Karpas-422 (cell line): ENCODE measurements at regions not wholly inside any gene's neighbourhood (a gene's known extent, or its start where the extent isn't known, plus 50 kb on each side); places are given as distances from the start of the nearest gene placed in this dataset.

Experiments used
- DNase-seq: peaks from one replicate; pipeline ENCODE4 v3.0.0-alpha.2; 2015
- H2AFZ ChIP-seq: fragments of 200-600 bp; sonication (generic); 2 replicates; pipeline ENCODE4 v1.6.1; 2014; ENCODE audit warnings: antibody characterized with exemption, low read length, mixed read lengths
- H3K27ac ChIP-seq: fragments of 200-600 bp; sonication (generic); 2 replicates; pipeline ENCODE4 v1.5.1; 2014; ENCODE audit warnings: mild to moderate bottlenecking, low read length, moderate library complexity
- H3K27me3 ChIP-seq: fragments of 200-600 bp; sonication (generic); 2 replicates; pipeline ENCODE4 v1.6.1; 2014; ENCODE audit warnings: low read length, mixed read lengths
- H3K36me3 ChIP-seq: fragments of 200-600 bp; sonication (generic); 2 replicates; pipeline ENCODE4 v1.6.1; 2014; ENCODE audit warnings: low read length, mixed read lengths; ENCODE audit not compliant: insufficient read depth
- H3K4me1 ChIP-seq: fragments of 200-600 bp; sonication (generic); 2 replicates; pipeline ENCODE4 v1.6.1; 2014; ENCODE audit warnings: mild to moderate bottlenecking, low read length, mixed read lengths
- H3K4me2 ChIP-seq: fragments of 200-600 bp; sonication (generic); 2 replicates; pipeline ENCODE4 v1.6.1; 2014; ENCODE audit warnings: low read length, low read depth, mild to moderate bottlenecking; ENCODE audit not compliant: poor library complexity, severe bottlenecking
- H3K4me3 ChIP-seq: fragments of 200-600 bp; sonication (generic); 2 replicates; pipeline ENCODE4 v1.5.1; 2014; ENCODE audit warnings: mild to moderate bottlenecking, antibody characterized with exemption, low read length, mixed read lengths
- H3K79me2 ChIP-seq: fragments of 200-600 bp; sonication (generic); 2 replicates; pipeline ENCODE4 v1.6.1; 2014; ENCODE audit warnings: mild to moderate bottlenecking, low read length, mixed read lengths
- H3K9ac ChIP-seq: fragments of 200-600 bp; sonication (generic); 2 replicates; pipeline ENCODE4 v1.6.0; 2014; ENCODE audit warnings: low read length
- H3K9me2 ChIP-seq: fragments of 200-600 bp; sonication (generic), shearing (Covaris generic); replicated peaks from 2 replicates; pipeline ENCODE4 v1.6.0; 2014; ENCODE audit warnings: mild to moderate bottlenecking, low read length, moderate library complexity; ENCODE audit not compliant: insufficient read depth
- H3K9me3 ChIP-seq: fragments of 300-700, 200-600 bp; sonication (generic); 2 replicates; pipeline ENCODE4 v1.6.1; 2014; ENCODE audit warnings: low read length, mixed read lengths
- H4K20me1 ChIP-seq: fragments of 200-600 bp; sonication (generic); 2 replicates; pipeline ENCODE4 v1.6.1; 2014; ENCODE audit warnings: mild to moderate bottlenecking, antibody characterized with exemption, low read length, low read depth; ENCODE audit not compliant: insufficient read depth

DNA sequence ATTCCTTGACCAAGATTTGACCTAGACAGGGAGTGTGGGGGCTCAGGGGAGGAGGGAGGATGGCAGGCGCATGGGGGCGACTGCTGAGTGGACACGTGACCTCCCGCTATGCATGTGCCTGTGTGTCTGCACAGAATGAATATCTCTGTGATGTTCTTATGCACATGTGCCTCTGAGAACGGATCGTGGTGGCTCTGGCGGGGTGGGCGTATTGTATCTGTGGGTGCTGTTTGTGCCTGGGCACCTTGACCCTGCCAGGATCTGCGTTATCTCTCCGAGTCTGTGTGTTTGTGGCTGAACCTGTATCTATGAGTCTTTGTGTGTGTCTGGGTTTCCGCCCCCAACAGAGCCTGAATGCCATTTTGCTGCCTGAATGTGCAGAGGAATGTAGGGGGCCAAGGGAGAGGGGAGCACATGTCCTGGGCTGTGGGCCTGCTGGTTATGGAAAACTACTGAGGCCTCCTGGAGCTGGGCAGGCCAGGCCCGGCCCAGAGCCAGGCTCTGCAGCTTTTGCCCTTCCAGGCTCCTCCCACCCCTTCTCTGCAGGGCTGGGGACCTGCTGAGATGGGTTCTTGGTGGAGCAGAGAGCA lies 102.5 kb downstream of the EBNA1BP2 start:
- Histone ChIP-seq H2AFZ (no peak overlapping the region), H3K36me3 (no peaks in the 10 kb centered on the region), H3K79me2 (no peaks in the 10 kb centered on the region), H3K27me3 (no peaks in the 10 kb centered on the region), H3K9ac (no peak overlapping the region), H3K9me2 (no peaks in the 10 kb centered on the region), H3K9me3 (no peaks in the 10 kb centered on the region), H3K4me3 (no peak overlapping the region), H3K27ac (no peak overlapping the region), H3K4me2 (no peak overlapping the region), H3K4me1 (0 out of 2 replicates have a peak, but pooled peaks cover 4% of the 10 kb centered on the region), H4K20me1 (no peaks in the 10 kb centered on the region)
- no peak for DNase-seq

DNA sequence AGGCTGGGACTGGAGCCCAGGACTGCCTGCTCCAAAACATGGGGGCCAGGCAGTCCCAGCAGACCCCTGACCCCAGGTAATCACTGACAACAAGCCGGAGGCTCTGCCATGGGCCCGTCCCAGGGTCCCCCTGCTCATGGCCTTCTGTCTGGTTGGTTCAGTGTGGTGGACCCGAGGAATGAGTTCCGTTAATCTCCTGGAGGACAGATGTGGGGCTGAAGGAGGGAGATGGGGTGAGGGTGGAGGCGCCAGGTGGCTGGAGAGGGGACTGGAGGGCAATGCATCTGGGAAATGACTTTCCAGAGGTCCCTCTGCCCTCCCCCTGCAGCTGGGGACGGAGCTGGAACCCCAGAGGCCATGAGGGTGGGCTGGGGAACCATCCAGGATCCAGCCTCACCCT lies 103.2 kb downstream of the EBNA1BP2 start:
- no peaks in the 10 kb centered on the region for H3K9me2 ChIP-seq
- H3K9ac ChIP-seq: no peak overlapping the region
- no peak overlapping the region for H3K4me2 ChIP-seq
- H3K79me2 ChIP-seq: no peaks in the 10 kb centered on the region
- H4K20me1 ChIP-seq: no peaks in the 10 kb centered on the region
- H2AFZ ChIP-seq: no peak overlapping the region
- no peaks in the 10 kb centered on the region for H3K27me3 ChIP-seq
- no peaks in the 10 kb centered on the region for H3K36me3 ChIP-seq
- no peaks in the 10 kb centered on the region for H3K9me3 ChIP-seq
- H3K27ac ChIP-seq: no peak overlapping the region
- no peak for DNase-seq
- no peak overlapping the region for H3K4me3 ChIP-seq
- H3K4me1 ChIP-seq: 0 out of 2 replicates have a peak, but pooled peaks cover 4% of the 10 kb centered on the region

DNA sequence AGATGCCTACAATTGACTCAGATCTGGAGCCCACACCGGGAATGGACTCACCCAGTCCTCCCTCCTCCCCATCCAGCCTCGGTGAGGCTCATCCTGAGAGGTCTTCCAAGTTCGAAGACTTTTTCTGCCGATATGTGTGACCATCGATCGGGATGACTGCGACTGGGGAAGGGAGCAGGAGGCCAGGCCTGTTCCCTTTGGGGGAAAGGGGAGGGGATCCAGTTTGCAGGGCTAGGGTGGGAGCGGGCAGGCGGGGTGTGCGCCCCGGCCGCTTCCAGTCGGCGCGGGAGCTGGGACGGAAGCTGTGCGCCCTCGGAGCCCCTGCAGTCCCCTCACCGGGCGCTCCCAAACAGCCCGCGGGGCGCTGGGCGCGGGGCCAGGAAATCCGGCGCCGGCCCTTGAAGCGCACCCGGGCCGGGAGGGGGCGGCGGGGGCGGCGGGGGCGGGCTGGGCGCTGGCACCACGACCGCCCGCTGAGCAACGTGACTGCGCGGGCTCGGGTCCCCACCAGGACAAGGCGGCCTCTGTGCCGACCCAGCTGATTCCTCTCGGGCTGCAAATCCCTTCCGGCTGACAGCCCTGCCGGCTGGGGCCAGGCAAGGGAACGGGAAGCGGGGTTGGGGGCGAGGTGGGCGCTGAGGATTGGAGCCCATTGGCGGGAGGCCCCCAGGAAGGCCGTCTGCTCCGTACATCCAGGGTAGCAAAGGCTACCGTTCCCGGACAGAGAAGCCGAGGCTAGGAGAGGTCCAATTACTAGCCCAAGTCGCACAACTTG lies 103.9 kb downstream of the EBNA1BP2 start:
- Histone ChIP-seq H4K20me1 (no peaks in the 10 kb centered on the region), H3K4me3 (no peak overlapping the region), H3K9me3 (no peaks in the 10 kb centered on the region), H3K9ac (no peak overlapping the region), H3K4me1 (0 out of 2 replicates have a peak, but pooled peaks cover 4% of the 10 kb centered on the region), H3K4me2 (no peak overlapping the region), H3K27ac (no peak overlapping the region), H3K36me3 (no peaks in the 10 kb centered on the region), H2AFZ (no peak overlapping the region), H3K27me3 (no peaks in the 10 kb centered on the region), H3K79me2 (no peaks in the 10 kb centered on the region), H3K9me2 (no peaks in the 10 kb centered on the region)
- DNase-seq: no peak

DNA sequence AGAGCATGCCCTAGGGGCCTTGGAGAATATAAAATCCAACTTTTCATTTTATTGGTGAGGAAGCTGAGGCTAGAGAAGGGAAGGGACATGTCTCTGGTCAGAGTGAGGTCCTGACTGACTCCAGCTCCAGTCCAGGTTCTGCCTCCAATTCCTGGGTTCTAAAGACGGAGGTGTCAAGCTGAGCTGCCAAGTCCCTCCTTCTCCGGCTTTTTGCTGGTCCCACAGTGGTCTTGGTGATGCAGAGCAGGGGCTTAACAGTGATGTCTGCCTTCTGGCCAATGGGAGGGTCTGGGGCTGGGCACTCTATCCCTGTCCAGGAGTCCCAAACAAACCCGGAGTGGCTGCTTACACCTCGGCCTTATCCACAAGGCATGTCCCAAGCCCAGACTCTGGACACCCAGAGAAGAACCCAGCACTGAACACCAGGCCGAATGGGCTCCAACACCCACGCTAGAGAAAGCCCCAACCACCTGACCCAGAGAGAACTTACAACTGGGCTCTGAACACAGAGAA lies 104.8 kb downstream of the EBNA1BP2 start:
- H3K36me3 ChIP-seq: no peaks in the 10 kb centered on the region
- H3K27ac ChIP-seq: no peak overlapping the region
- H3K4me3 ChIP-seq: no peak overlapping the region
- no peaks in the 10 kb centered on the region for H3K9me3 ChIP-seq
- no peak for DNase-seq
- H2AFZ ChIP-seq: no peak overlapping the region
- H3K9ac ChIP-seq: no peak overlapping the region
- H3K4me2 ChIP-seq: no peak overlapping the region
- H3K4me1 ChIP-seq: 0 out of 2 replicates have a peak, but pooled peaks cover 4% of the 10 kb centered on the region
- H4K20me1 ChIP-seq: no peaks in the 10 kb centered on the region
- no peaks in the 10 kb centered on the region for H3K27me3 ChIP-seq
- H3K79me2 ChIP-seq: no peaks in the 10 kb centered on the region
- H3K9me2 ChIP-seq: no peaks in the 10 kb centered on the region

DNA sequence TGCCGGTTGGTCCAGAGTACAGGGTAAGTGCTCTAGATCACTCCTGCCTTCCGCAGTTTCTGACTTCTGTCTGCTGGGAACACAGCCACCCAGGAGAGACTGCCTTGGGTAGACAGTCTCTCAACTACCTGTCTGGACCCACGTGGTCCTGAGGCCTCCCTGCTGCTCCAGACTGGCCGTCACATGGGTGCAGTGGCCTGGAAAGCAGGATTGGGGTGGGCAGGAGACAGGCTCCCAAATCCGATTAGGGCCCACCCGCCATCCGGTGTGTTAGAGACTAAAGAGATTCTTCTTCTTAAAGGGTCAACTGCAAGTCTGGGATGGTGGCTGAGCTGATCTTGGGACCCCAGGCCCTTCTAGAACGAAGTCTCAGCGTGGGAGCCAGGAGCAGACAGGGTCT lies 105.5 kb downstream of the EBNA1BP2 start:
- Histone ChIP-seq H3K4me1 (0 out of 2 replicates have a peak, but pooled peaks cover 2% of the 10 kb centered on the region), H3K9me2 (no peaks in the 10 kb centered on the region), H2AFZ (no peak overlapping the region), H3K4me3 (no peak overlapping the region), H3K27ac (no peak overlapping the region), H3K9me3 (no peaks in the 10 kb centered on the region), H4K20me1 (no peaks in the 10 kb centered on the region), H3K4me2 (no peak overlapping the region), H3K9ac (no peak overlapping the region), H3K79me2 (no peaks in the 10 kb centered on the region), H3K36me3 (no peaks in the 10 kb centered on the region), H3K27me3 (no peaks in the 10 kb centered on the region)
- no peak for DNase-seq

- no peak overlapping the region for H2AFZ ChIP-seq
- no peak for DNase-seq
- H3K79me2 ChIP-seq: no peaks in the 10 kb centered on the region
- H3K27me3 ChIP-seq: no peaks in the 10 kb centered on the region
- H3K4me2 ChIP-seq: no peak overlapping the region
- no peaks in the 10 kb centered on the region for H3K36me3 ChIP-seq
- no peak overlapping the region for H3K9ac ChIP-seq
- H3K4me1 ChIP-seq: no peaks in the 10 kb centered on the region
- H3K9me3 ChIP-seq: no peaks in the 10 kb centered on the region
- no peaks in the 10 kb centered on the region for H4K20me1 ChIP-seq
- no peak overlapping the region for H3K4me3 ChIP-seq
- no peaks in the 10 kb centered on the region for H3K9me2 ChIP-seq
- no peak overlapping the region for H3K27ac ChIP-seq
Measured at GRCh38 chr1:43065616-43066399, 106.3 kb downstream of the EBNA1BP2 start.

- Histone ChIP-seq H3K4me2 (no peak overlapping the region), H4K20me1 (no peaks in the 10 kb centered on the region), H2AFZ (no peak overlapping the region), H3K36me3 (no peaks in the 10 kb centered on the region), H3K4me1 (no peaks in the 10 kb centered on the region), H3K9ac (no peak overlapping the region), H3K79me2 (no peaks in the 10 kb centered on the region), H3K9me2 (no peaks in the 10 kb centered on the region), H3K4me3 (no peak overlapping the region), H3K9me3 (no peaks in the 10 kb centered on the region), H3K27me3 (no peaks in the 10 kb centered on the region), H3K27ac (no peak overlapping the region)
- DNase-seq: no peak
Measured at GRCh38 chr1:43065191-43065590, 106.5 kb upstream of the SLC2A1 start.
